ENCODE measurements at regions not wholly inside any gene's neighbourhood (a gene's known extent, or its start where the extent isn't known, plus 50 kb on each side); places are given as distances from the start of the nearest gene placed in this dataset.

DNA sequence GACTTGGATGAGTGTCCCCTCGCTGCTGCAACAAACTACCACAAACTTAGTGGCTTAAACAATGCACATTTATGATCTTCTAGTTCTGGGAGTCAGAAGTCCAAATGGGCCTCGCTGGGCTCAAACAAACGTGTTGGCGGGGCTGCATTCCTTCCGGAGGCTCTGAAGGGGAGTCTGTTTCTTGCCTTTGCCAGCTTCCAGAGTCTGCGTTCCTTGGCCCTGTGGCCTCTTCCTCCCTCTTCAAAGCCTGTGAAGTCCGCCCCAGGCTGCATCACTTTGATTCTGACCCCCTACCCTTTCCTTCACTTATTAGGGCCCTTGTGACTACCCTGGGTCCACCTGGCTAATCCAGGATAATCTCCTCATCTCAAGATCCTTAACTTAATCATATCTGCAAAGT lies 80.3 kb upstream of the NECTIN1 start:
- 86% methylated on average over 6 of the region's 7 CpGs for WGBS (ENCODE audit: insufficient coverage)
- H3K27me3 ChIP-seq (ENCODE audit: control insufficient read depth in 2 of 2, insufficient read depth in 2 of 2, low read length in 2 of 2): no peaks in the 10 kb centered on the region
- no peaks in the 10 kb centered on the region for H3K4me1 ChIP-seq (ENCODE audit: control insufficient read depth in 1 of 2, insufficient read depth in 2 of 2, low read length in 2 of 2)
- Mint-ChIP-seq H3K9me3 (peaks cover 0 to 4% (median 0%) of the 10 kb centered on the region in 7 donors), H3K4me3 (no peak overlapping the region), H3K27ac (no peak overlapping the region), H3K4me1 (no peaks in the 10 kb centered on the region), H3K36me3 (no peaks in the 10 kb centered on the region), H3K27me3 (ENCODE audit: low read depth in 3 of 3) (peaks cover 8 to 9% (median 8%) of the 10 kb centered on the region in 3 donors)
- no peak for DNase-seq
- TF ChIP-seq, protein P1, sequence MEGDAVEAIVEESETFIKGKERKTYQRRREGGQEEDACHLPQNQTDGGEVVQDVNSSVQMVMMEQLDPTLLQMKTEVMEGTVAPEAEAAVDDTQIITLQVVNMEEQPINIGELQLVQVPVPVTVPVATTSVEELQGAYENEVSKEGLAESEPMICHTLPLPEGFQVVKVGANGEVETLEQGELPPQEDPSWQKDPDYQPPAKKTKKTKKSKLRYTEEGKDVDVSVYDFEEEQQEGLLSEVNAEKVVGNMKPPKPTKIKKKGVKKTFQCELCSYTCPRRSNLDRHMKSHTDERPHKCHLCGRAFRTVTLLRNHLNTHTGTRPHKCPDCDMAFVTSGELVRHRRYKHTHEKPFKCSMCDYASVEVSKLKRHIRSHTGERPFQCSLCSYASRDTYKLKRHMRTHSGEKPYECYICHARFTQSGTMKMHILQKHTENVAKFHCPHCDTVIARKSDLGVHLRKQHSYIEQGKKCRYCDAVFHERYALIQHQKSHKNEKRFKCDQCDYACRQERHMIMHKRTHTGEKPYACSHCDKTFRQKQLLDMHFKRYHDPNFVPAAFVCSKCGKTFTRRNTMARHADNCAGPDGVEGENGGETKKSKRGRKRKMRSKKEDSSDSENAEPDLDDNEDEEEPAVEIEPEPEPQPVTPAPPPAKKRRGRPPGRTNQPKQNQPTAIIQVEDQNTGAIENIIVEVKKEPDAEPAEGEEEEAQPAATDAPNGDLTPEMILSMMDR (IDR thresholded peaks at IDR 0.05): no peak
- no peak overlapping the region for H3K4me2 ChIP-seq (replicated peaks; ENCODE audit: extremely low read depth, low read length, poor library complexity, severe bottlenecking)
- H3K36me3 ChIP-seq (replicated peaks in 1 of 2; ENCODE audit: control insufficient read depth in 1 of 2, insufficient read depth in 2 of 2, low read length in 2 of 2): no peaks in the 10 kb centered on the region
- intact Hi-C loops (cut with micrococcal nuclease): no loop called here
- no peaks in the 10 kb centered on the region for H3K9me3 ChIP-seq (replicated peaks in 1 of 2; ENCODE audit: control insufficient read depth in 1 of 2, insufficient read depth in 1 of 2, low read length in 2 of 2)
- no peak overlapping the region for H3K9ac ChIP-seq (ENCODE audit: insufficient read depth, low read length, poor library complexity, severe bottlenecking)
- H2AFZ ChIP-seq (ENCODE audit: insufficient read depth, low read depth, low read length, poor library complexity, severe bottlenecking): no peak overlapping the region
- no peak overlapping the region for H3K4me3 ChIP-seq (replicated peaks in 1 of 3; ENCODE audit: low read depth in 2 of 3, low read length in 3 of 3)
- no peaks in the 10 kb centered on the region for H4K20me1 ChIP-seq (ENCODE audit: insufficient read depth, low read length)
- H3K27ac ChIP-seq (ENCODE audit: low read depth in 1 of 2, low read length in 2 of 2): no peak overlapping the region
- no peaks in the 10 kb centered on the region for H3K79me2 ChIP-seq (ENCODE audit: insufficient read depth, low read length)

DNA sequence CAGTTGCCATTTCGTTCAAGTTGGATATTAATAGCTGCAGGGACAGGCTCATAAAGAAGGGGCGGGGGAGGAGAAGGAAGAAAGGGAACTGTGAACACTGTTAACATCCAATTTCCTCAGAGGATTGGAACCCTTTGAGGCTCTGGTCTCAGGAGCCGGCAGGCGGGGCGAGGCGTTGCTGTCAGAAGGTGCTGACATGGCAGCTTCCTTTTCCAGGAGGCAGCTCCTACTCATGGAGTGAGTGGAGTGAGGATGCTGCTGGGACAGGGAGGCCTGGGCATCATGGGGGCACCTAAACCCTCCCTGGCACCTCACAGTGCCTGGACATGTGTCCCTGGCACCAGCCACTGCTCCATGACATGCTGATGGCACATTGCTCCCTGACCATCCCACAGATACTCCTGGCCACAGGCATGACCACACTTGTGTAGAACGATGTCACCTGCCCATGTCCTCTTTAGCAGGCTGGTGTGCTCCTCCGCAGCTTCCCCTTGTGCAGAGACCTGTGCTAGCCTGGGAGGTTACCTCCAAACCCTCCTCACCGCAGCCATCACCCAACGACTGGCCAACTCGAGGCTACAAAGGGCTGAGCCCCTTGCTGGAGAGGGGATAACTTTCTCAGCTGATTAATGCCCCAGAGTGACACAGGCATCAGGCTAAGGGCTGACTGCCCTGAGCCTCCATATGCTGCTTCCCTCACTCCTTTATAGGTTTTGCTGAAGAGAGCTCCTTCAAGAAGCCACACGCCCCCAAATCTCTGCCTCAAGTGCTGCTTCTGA lies 79.6 kb upstream of the NECTIN1 start:
- Histone ChIP-seq H2AFZ (ENCODE audit: insufficient read depth, low read depth, low read length, poor library complexity, severe bottlenecking) (no peak overlapping the region), H3K9ac (ENCODE audit: insufficient read depth, low read length, poor library complexity, severe bottlenecking) (no peak overlapping the region), H3K27me3 (ENCODE audit: control insufficient read depth in 2 of 2, insufficient read depth in 2 of 2, low read length in 2 of 2) (no peaks in the 10 kb centered on the region), H3K4me2 (replicated peaks; ENCODE audit: extremely low read depth, low read length, poor library complexity, severe bottlenecking) (no peak overlapping the region), H4K20me1 (ENCODE audit: insufficient read depth, low read length) (no peaks in the 10 kb centered on the region), H3K27ac (ENCODE audit: low read depth in 1 of 2, low read length in 2 of 2) (no peak overlapping the region), H3K4me3 (replicated peaks in 1 of 3; ENCODE audit: low read depth in 2 of 3, low read length in 3 of 3) (no peak overlapping the region), H3K4me1 (ENCODE audit: control insufficient read depth in 1 of 2, insufficient read depth in 2 of 2, low read length in 2 of 2) (no peaks in the 10 kb centered on the region), H3K79me2 (ENCODE audit: insufficient read depth, low read length) (no peaks in the 10 kb centered on the region), H3K9me3 (replicated peaks in 1 of 2; ENCODE audit: control insufficient read depth in 1 of 2, insufficient read depth in 1 of 2, low read length in 2 of 2) (no peaks in the 10 kb centered on the region), H3K36me3 (replicated peaks in 1 of 2; ENCODE audit: control insufficient read depth in 1 of 2, insufficient read depth in 2 of 2, low read length in 2 of 2) (no peaks in the 10 kb centered on the region)
- intact Hi-C loops (cut with micrococcal nuclease): no loop called here
- Mint-ChIP-seq H3K36me3 (no peaks in the 10 kb centered on the region), H3K9me3 (no peaks in the 10 kb centered on the region), H3K27me3 (ENCODE audit: low read depth in 3 of 3) (peaks cover 8 to 9% (median 8%) of the 10 kb centered on the region in 3 donors), H3K27ac (peak overlapping the region in 1 of 7 donors; percentile 46), H3K4me3 (no peak overlapping the region), H3K4me1 (no peaks in the 10 kb centered on the region)
- TF ChIP-seq, protein P1 (IDR thresholded peaks at IDR 0.05): no peak
- 70% methylated on average over 7 of the region's 12 CpGs for WGBS (ENCODE audit: insufficient coverage)
- DNase-seq: no peak
